ENCODE measurements at regions not wholly inside any gene's neighbourhood (a gene's known extent, or its start where the extent isn't known, plus 50 kb on each side); places are given as distances from the start of the nearest gene placed in this dataset.

DNA sequence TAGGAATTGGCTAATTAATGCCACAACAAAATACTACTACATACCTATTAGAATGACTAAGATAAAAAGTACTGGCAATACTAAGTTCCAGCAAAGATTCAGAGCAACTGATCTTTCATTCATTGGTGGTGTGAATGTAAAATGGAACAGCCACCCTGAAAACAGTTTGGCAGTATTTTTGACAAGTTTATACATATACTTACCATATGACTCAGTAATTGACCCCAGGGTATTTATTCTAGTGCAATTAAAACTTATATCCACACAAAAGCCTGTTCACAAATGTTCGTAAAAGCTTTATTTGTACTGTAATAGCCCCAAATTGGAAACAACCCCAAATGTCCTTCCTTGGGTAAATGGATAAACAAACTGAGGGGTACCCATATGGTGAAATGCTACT, 270.8 kb upstream of the ACTBL2 start:
- Histone ChIP-seq H3K27ac (ENCODE audit: low read depth, low read length) (no peak overlapping the region), H3K4me3 (ENCODE audit: low read depth, low read length) (no peak overlapping the region), H3K27me3 (ENCODE audit: control insufficient read depth, insufficient read depth, low read length) (no peaks in the 10 kb centered on the region), H3K9me3 (ENCODE audit: control insufficient read depth, insufficient read depth, low read length) (0 out of 2 replicates have a peak, but pooled peaks cover 6% of the 10 kb centered on the region)
- ChIA-PET CTCF (no interaction called here), POLR2A (no interaction called here)
- TF ChIP-seq, protein P1, sequence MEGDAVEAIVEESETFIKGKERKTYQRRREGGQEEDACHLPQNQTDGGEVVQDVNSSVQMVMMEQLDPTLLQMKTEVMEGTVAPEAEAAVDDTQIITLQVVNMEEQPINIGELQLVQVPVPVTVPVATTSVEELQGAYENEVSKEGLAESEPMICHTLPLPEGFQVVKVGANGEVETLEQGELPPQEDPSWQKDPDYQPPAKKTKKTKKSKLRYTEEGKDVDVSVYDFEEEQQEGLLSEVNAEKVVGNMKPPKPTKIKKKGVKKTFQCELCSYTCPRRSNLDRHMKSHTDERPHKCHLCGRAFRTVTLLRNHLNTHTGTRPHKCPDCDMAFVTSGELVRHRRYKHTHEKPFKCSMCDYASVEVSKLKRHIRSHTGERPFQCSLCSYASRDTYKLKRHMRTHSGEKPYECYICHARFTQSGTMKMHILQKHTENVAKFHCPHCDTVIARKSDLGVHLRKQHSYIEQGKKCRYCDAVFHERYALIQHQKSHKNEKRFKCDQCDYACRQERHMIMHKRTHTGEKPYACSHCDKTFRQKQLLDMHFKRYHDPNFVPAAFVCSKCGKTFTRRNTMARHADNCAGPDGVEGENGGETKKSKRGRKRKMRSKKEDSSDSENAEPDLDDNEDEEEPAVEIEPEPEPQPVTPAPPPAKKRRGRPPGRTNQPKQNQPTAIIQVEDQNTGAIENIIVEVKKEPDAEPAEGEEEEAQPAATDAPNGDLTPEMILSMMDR (IDR thresholded peaks at IDR 0.05; ENCODE audit: low read depth, low read length), result no peak
- DNase-seq (ENCODE audit: low read depth, low spot score), result no peak

DNA sequence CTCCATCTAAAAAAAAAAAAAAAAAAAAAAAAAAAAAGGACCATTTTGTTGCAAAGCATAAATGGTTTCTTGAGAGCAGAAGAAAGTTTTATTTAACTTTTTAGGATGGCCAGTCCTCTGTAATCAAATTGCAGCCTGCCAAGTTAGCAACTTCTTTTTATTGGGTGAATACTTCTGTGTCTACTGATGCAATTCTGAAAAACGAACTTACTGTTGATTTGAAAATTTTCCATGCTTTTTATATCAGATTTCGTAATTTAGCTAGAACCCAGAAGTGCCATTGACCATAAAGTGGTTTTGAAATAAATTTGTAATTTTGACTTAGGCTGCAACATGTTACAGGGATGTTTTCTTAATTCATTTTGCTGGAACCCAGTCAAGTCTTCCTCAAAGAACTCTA, 269.1 kb upstream of the ACTBL2 start:
- CTCF ChIA-PET, result no interaction called here
- POLR2A ChIA-PET, result no interaction called here
- TF ChIP-seq, protein P1 (IDR thresholded peaks at IDR 0.05; ENCODE audit: low read depth, low read length), result no peak
- Histone ChIP-seq H3K27ac (ENCODE audit: low read depth, low read length) (no peak overlapping the region), H3K27me3 (ENCODE audit: control insufficient read depth, insufficient read depth, low read length) (no peaks in the 10 kb centered on the region), H3K4me3 (ENCODE audit: low read depth, low read length) (no peak overlapping the region), H3K9me3 (ENCODE audit: control insufficient read depth, insufficient read depth, low read length) (0 out of 2 replicates have a peak, but pooled peaks cover 6% of the 10 kb centered on the region)
- DNase-seq (ENCODE audit: low read depth, low spot score), result no peak

DNA sequence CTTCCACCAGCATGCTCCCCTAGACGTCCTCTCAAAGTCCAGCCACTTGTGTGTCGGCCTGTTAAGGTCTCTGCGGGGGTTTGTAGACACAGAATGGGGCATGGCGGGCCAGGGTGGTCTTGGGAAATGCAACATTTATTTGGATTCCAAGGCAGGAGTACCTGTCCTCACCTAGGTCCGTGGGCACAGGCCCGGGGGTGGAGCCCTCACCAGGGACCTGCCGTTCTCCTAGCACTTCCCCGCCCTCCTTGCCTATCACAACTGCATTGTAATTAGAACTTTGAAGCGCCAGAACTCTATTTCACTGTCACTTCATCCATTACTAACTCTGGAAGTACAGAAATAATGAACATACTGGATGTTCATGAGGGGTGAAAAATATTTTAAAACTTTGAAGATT, 268.3 kb upstream of the ACTBL2 start:
- Histone ChIP-seq H3K27ac (ENCODE audit: low read depth, low read length) (no peak overlapping the region), H3K27me3 (ENCODE audit: control insufficient read depth, insufficient read depth, low read length) (no peaks in the 10 kb centered on the region), H3K9me3 (ENCODE audit: control insufficient read depth, insufficient read depth, low read length) (0 out of 2 replicates have a peak, but pooled peaks cover 6% of the 10 kb centered on the region), H3K4me3 (ENCODE audit: low read depth, low read length) (no peak overlapping the region)
- ChIA-PET POLR2A (no interaction called here), CTCF (no interaction called here)
- no peak for DNase-seq (ENCODE audit: low read depth, low spot score)
- TF ChIP-seq, protein P1 (IDR thresholded peaks at IDR 0.05; ENCODE audit: low read depth, low read length), result no peak

DNA sequence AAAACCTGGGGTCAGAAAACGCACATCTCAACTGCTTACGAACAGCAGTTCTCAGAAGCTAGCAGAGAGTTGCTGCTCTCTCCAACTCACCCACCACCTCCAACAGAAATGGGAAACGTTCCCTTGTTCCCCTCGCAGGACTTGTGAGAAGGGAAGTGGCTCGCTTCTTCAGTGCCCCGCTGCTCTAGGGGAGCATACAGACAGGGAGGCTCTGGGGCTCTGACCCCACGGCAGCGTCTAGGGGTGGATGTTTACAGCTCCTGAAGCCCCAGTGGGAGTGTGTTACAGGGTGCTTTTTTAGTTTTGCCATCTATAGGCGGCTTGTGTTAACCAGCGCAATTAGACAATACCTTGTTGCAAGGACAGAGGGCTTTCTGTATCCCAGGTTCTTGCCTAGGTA, 267.7 kb upstream of the ACTBL2 start:
- 0 out of 2 replicates have a peak, but pooled peaks cover 6% of the 10 kb centered on the region for H3K9me3 ChIP-seq (ENCODE audit: control insufficient read depth, insufficient read depth, low read length)
- H3K4me3 ChIP-seq (ENCODE audit: low read depth, low read length), result no peak overlapping the region
- DNase-seq (ENCODE audit: low read depth, low spot score), result no peak
- TF ChIP-seq, protein P1 (IDR thresholded peaks at IDR 0.05; ENCODE audit: low read depth, low read length), result no peak
- ChIA-PET CTCF (interaction anchor here (2.0 kb wide), 1 partner anchor 452 kb away, joined by 6 read pairs; no protein-coding TSS in a partner anchor), POLR2A (interaction anchor here (0.6 kb wide), 1 partner anchor 66 kb away, joined by 9 read pairs; no protein-coding TSS in a partner anchor)
- no peak overlapping the region for H3K27ac ChIP-seq (ENCODE audit: low read depth, low read length)
- no peaks in the 10 kb centered on the region for H3K27me3 ChIP-seq (ENCODE audit: control insufficient read depth, insufficient read depth, low read length)

DNA sequence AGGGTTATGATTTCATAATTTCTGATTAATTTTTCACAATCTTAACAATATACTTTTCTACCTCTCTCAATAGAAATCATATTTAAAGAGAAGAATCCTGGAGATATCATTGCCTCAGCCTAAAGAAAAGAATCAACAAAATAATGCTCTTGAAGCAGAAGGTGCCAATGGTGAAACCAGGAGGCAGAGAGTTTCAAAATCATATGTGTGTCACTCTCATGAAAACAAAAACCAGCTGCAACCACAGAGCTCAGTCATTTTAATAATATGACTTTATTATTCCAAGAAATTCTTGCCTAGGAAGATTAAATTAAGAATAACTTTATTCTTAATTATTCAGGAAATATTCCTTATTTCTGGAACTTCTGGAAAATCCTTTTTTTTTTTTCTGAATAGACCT, 266.8 kb upstream of the ACTBL2 start:
- no peak overlapping the region for H3K4me3 ChIP-seq (ENCODE audit: low read depth, low read length)
- ChIA-PET CTCF (interaction anchor here (2.0 kb wide), 1 partner anchor 451 kb away, joined by 6 read pairs; no protein-coding TSS in a partner anchor), POLR2A (interaction anchor here (0.7 to 1.5 kb wide), 2 partner anchors 29 to 93 kb away, joined by 3 read pairs; no protein-coding TSS in a partner anchor)
- no peaks in the 10 kb centered on the region for H3K27me3 ChIP-seq (ENCODE audit: control insufficient read depth, insufficient read depth, low read length)
- TF ChIP-seq, protein P1 (IDR thresholded peaks at IDR 0.05; ENCODE audit: low read depth, low read length), result no peak
- no peak for DNase-seq (ENCODE audit: low read depth, low spot score)
- no peak overlapping the region for H3K27ac ChIP-seq (ENCODE audit: low read depth, low read length)
- 0 out of 2 replicates have a peak, but pooled peaks cover 6% of the 10 kb centered on the region for H3K9me3 ChIP-seq (ENCODE audit: control insufficient read depth, insufficient read depth, low read length)
